Liver (tissue), 1 donor: ENCODE measurements at regions not wholly inside any gene's neighbourhood (a gene's known extent, or its start where the extent isn't known, plus 50 kb on each side); places are given as distances from the start of the nearest gene placed in this dataset. TPM values are rescaled to one million over a fixed set of nuclear protein-coding genes. Genes with fewer than 3 reads are reported as not detected.

ENCODE experiments used
- small RNA-seq: library from RNA; depleted of rRNA; stranded (forward); fragments of <200 nt; gene quantifications from one replicate; pipeline ENCODE3, GENCODE V24; 2014

Small RNA genes lying in the stretch of these regions (small RNA-seq; reads per million reads assigned to genes)
- gene AC006499.8, result not detected
